NAMALWA (cell line): ENCODE measurements at regions not wholly inside any gene's neighbourhood (a gene's known extent, or its start where the extent isn't known, plus 50 kb on each side); places are given as distances from the start of the nearest gene placed in this dataset.
"Not testable (repeated sequence)": the region's sequence is repeated elsewhere in the genome, so short reads cannot be mapped to it uniquely, and the experiment has no call there.

Source experiments
- DNase-seq: peaks from one replicate; pipeline ENCODE4 v3.0.0-alpha.2; 2015; ENCODE audit warnings: low spot score

- DNase-seq = no peak
These were observed 419.3 kb upstream of the EYS start for GRCh38 chr6:66126358-66126757.

DNA sequence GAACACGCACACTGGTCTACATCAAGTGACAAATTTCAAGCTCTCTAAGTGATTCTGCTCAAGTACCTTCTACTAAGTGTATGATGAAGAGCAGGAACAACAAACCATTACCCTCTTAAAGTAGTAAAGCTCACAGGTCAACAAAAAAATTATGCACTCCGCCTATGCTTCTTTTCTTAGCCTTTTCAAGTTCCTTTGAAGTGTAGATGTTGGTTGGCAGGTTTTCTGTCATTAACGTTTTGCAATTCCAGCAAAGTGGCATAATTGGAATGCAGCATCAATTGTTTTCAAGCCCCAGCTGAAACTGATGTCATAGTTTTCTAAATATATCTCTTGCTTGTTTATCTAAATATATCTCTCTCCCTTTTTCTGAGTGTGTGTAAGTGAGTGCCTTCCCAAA is 396.9 kb upstream of the EYS start:
- DNase-seq = no peak

DNA sequence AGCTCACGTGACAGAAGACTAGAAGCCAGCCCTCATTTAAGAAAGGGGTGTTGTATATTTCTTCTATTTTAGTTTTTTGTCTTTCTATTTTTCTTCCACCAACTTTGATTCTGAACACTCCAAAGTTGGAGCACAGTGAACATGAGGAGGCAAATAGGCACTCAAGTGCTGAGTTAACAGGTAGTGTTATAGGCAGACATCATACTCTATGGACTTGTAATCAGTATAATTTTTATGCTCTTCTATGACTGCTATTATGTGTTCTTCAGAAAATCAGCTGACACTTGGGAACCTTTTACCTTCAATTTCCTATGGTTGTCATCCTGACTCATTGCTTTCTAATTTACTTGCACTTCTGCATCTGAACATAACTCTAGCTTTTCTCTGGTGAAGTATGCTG is 396.3 kb upstream of the EYS start:
- no peak for DNase-seq

DNA sequence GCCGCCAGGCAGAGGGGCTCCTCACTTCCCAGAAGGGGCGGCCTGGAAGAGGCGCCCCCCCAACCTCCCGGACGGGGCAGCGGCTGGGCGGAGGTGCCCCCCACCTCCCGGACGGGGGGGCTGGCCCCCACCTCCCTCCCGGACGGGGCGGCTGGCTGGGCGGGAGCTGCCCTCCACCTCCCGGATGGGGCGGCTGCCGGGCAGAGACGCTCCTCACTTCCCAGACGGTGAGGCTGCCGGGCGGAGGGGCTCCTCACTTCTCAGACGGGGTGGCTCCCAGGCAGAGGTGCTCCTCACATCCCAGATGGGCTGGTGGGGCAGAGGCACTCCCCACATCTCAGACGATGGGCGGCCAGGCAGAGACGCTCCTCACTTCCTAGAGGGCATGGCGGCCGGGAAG is 389.7 kb upstream of the EYS start:
- DNase-seq = no peak

DNA sequence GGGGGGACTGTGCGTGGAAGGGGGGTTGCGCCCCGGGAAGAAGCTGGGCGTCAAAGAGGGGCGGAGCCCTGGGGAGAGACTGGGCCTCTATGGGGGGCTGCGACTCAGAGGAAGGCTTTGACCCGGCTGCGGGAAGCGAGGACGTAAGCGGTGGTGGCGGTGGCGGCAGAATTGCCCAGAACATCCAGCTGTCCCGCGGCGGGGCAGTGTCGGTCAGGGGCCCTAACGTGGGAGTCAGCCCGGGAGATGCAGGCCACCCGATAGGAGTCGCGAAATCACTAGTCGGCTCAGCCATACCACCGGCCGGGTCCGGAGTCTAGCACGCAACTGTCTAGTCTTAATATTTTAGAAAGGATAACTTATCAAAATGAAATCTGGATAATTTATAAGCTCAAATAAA is 387.6 kb upstream of the EYS start:
- DNase-seq = no peak

DNA sequence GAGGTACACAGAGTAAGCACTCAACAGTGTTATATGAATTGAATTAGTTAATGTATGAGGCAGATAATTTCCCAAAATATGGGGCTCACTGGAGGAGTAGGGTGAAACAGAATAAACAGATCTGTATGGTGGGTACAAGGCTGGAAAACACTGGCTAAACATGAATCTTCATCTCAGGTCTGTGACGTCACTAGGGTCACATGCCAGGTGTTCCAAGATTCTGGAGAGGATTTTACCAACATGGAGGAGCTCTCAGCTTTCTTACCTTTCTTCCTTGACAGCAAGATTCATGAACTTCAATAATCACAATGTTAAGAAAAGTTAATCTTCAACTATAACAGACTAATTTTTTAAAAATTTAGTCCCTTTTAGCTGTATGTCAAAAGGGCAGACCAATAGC is 385.3 kb upstream of the EYS start:
- DNase-seq = not testable (repeated sequence)

GRCh38 chr6:66086532-66086931 is 379.5 kb upstream of the EYS start:
- no peak for DNase-seq

- DNase-seq = no peak
These were observed 375.9 kb upstream of the EYS start for GRCh38 chr6:66082914-66083313.

GRCh38 chr6:66068907-66069306 is 361.9 kb upstream of the EYS start:
- no peak for DNase-seq

- DNase-seq = no peak
These were observed 361.0 kb upstream of the EYS start for GRCh38 chr6:66068033-66068432.

DNA sequence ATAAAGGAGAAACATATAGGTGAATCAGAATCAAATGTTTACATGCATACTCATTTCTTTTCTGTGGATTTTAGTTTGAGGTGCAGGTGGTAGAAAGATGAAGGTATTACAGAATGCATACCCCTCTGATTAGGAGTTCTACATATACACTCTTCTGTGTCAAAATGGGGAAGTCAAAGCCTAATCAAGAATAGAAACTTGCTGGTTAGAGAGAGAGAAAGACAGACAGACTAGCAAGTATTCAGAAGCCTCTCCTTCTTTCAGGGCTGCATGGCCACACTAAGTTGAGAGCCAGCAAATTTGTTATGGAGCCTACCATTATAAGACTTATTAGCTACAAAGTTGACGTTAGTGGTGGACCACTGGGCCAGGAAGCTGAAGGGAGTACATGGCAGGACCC is 358.3 kb upstream of the EYS start:
- DNase-seq = no peak

- DNase-seq = no peak
These were observed 350.0 kb upstream of the EYS start for GRCh38 chr6:66057034-66057433.

DNA sequence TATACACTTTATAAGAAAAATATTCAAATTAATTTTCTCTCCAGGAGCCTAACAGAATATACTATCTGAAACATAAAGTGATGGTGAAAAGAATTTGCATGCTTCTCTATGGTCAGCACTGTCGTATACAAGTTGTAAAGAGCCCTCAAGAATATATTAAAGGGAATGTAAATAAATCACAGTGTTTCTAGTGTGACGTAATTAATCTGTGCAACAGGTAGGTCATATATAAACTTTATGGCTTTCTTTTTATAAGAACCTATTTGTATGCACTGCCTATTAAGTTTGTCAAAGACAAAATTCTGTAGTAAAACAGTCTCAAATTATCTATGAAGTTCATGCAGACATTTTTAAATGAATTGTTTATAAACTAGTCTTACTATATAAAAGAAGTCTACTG is 347.9 kb upstream of the EYS start:
- DNase-seq = no peak

- no peak for DNase-seq
These were observed 344.8 kb upstream of the EYS start for GRCh38 chr6:66051812-66052211.

DNA sequence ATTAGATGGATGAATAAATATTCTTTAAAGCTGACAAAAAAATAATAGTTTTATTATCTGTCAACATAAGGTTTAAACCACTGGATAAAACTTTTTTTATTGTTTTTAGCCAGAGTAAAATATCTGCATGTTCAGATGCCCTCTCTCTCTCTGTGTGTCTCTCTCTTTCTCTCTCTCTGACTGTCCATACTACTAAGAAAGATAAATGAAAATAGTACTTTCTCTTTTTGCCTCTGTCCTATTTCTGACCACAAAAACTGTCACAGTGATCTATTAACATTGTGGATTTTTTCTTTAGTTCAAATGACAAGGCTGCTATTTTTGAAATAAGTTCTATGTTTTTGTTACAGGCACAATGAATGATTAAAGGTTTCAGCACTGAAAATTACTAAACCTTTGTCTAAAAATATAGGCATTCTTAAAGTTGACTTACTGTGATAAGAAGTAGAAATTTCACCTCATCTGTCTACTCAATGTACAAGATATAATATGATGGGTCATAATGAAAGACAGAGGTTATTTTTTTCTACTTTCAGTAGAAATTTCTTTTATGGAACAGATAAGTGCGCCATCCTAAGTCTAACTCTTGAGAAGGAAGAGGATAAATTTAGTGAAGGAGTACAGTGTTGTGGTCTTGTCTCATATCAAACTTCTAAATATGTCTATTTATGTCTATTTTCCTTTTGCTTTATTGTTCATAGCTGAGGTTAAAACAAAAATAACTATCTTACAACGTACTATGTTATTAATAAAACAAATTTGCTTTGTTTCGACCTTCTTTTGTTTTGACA is 341.9 kb upstream of the EYS start:
- no peak for DNase-seq

DNA sequence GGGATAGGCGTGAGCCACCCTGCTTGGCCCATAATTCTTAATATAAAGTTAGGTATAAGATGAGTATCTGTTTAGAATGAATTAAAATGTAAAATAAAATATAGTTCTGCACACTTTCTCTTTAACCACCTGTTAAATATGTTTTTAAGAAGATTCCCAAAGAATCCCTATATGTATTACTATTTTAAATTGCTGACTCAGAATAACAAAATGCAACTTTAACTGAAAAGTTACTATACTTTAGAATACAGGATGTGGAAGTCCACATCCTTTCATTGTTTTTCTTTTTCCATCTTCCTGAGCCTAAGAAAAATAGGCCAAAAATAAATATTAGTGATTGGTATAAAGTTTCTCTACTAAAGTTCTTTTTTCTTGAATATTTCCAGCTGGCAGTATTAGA is 325.6 kb upstream of the EYS start:
- DNase-seq = no peak

GRCh38 chr6:66029391-66029790 is 322.4 kb upstream of the EYS start:
- no peak for DNase-seq

- no peak for DNase-seq
These were observed 292.3 kb upstream of the EYS start for GRCh38 chr6:65999288-65999791.

DNA sequence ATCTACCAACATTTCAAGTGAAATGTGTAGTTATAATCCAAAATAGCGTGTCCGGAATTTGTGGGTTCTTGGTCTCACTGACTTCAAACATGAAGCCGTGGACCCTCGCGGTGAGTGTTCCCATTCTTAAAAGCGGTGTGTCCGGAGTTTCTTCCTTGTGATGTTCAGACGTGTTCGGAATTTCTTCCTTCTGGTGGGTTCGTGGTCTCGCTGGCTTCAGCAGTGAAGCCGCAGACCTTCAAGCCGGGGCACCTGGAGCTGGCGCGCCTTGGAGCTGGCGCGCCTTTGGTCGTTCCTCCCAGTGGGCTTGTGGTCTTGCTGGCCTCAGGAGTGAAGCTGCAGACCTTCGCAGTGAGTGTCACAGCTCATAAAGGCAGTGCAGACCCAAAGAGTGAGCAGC is 291.5 kb upstream of the EYS start:
- no peak for DNase-seq

- no peak for DNase-seq
These were observed 290.5 kb upstream of the EYS start for GRCh38 chr6:65997539-65997938.

GRCh38 chr6:65996096-65996495 is 289.1 kb upstream of the EYS start:
- no peak for DNase-seq

- DNase-seq = no peak
These were observed 282.6 kb upstream of the EYS start for GRCh38 chr6:65989676-65990075.

- DNase-seq = no peak
These were observed 281.0 kb upstream of the EYS start for GRCh38 chr6:65988006-65988405.

DNA sequence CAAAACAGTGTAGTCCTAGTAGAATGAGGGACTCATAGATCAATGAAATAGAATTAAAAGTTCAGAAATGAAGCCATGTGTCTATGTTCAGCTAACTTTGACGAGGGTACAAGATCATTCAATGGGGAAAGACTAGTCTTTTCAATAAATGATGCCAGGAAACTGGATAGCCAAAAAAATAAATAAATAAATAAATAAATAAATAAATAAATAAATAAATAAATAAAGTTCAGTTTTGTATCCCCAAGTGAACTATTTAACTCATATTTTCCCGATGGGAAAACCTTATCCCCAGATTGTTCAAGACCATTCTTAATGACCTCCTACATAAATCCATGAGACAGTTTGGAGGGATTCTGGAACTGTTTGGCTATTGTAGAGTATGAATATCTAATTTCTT is 277.1 kb upstream of the EYS start:
- no peak for DNase-seq
